ENCODE measurements at regions not wholly inside any gene's neighbourhood (a gene's known extent, or its start where the extent isn't known, plus 50 kb on each side); places are given as distances from the start of the nearest gene placed in this dataset.

- TF ChIP-seq RBBP5 (IDR thresholded peaks at IDR 0.05; ENCODE audit: borderline replicate concordance, low read depth, low read length): no peak
- TF ChIP-seq ATF3 (IDR thresholded peaks at IDR 0.05; ENCODE audit: insufficient read depth, low read depth, low read length): no peak
- no peak for TF ChIP-seq RNF2 (IDR thresholded peaks at IDR 0.05; ENCODE audit: borderline replicate concordance, low read depth, low read length, missing control alignments, poor library complexity, severe bottlenecking)
- TF ChIP-seq MAX (IDR thresholded peaks at IDR 0.05): no peak
- TF ChIP-seq KDM1A (IDR thresholded peaks at IDR 0.05; ENCODE audit: borderline replicate concordance, low read length): no peak
- TF ChIP-seq BCL11A (IDR thresholded peaks at IDR 0.05; ENCODE audit: low read depth in 2 of 2, low read length in 2 of 2): no peak
These were observed 200.8 kb upstream of the C11orf87 start (continued) for GRCh38 chr11:109221190-109221589.
